KG1 (cell line): ENCODE measurements at regions not wholly inside any gene's neighbourhood (a gene's known extent, or its start where the extent isn't known, plus 50 kb on each side); places are given as distances from the start of the nearest gene placed in this dataset.
"Not testable (repeated sequence)": the region's sequence is repeated elsewhere in the genome, so short reads cannot be mapped to it uniquely, and the experiment has no call there.

Source experiments
- DNase-seq: peaks from one replicate; lab custom pipeline; 2025; lab: John Stamatoyannopoulos, UW

GRCh38 chr15:53126144-53126543 lies 336.0 kb upstream of the ONECUT1 start:
- DNase-seq, result no peak

- DNase-seq, result no peak
Measured at GRCh38 chr15:53122818-53123217, 332.7 kb upstream of the ONECUT1 start.

GRCh38 chr15:53116915-53117314 lies 326.8 kb upstream of the ONECUT1 start:
- DNase-seq, result not testable (repeated sequence)

- no peak for DNase-seq
Measured at GRCh38 chr15:53116169-53116568, 326.0 kb upstream of the ONECUT1 start.

GRCh38 chr15:53115563-53115962 lies 325.4 kb upstream of the ONECUT1 start:
- no peak for DNase-seq

GRCh38 chr15:53114960-53115359 lies 324.8 kb upstream of the ONECUT1 start:
- DNase-seq, result no peak

GRCh38 chr15:53110999-53111398 lies 320.9 kb upstream of the ONECUT1 start:
- DNase-seq, result no peak

GRCh38 chr15:53108319-53108718 lies 318.2 kb upstream of the ONECUT1 start:
- DNase-seq, result no peak

GRCh38 chr15:53107855-53108254 lies 317.7 kb upstream of the ONECUT1 start:
- DNase-seq, result no peak

- DNase-seq, result no peak
Measured at GRCh38 chr15:53106505-53107286, 316.6 kb upstream of the ONECUT1 start.

- no peak for DNase-seq
Measured at GRCh38 chr15:53102483-53102882, 312.3 kb upstream of the ONECUT1 start.

- no peak for DNase-seq
Measured at GRCh38 chr15:53080484-53080883, 290.3 kb upstream of the ONECUT1 start.

- DNase-seq, result no peak
Measured at GRCh38 chr15:53074221-53074620, 284.1 kb upstream of the ONECUT1 start.

- DNase-seq, result peak; percentile 1
Measured at GRCh38 chr15:53072077-53072476, 281.9 kb upstream of the ONECUT1 start.

- DNase-seq, result no peak
Measured at GRCh38 chr15:53068636-53069035, 278.5 kb upstream of the ONECUT1 start.

GRCh38 chr15:53059273-53060043 lies 269.3 kb upstream of the ONECUT1 start:
- no peak for DNase-seq

- no peak for DNase-seq
Measured at GRCh38 chr15:53046153-53046790, 256.1 kb upstream of the ONECUT1 start.

- no peak for DNase-seq
Measured at GRCh38 chr15:53038655-53038941, 248.5 kb upstream of the ONECUT1 start.

- DNase-seq, result no peak
Measured at GRCh38 chr15:53037904-53038654, 247.9 kb upstream of the ONECUT1 start.

- DNase-seq, result no peak
Measured at GRCh38 chr15:53036641-53037040, 246.5 kb upstream of the ONECUT1 start.

- DNase-seq, result no peak
Measured at GRCh38 chr15:53034767-53035245, 244.7 kb upstream of the ONECUT1 start.

- no peak for DNase-seq
Measured at GRCh38 chr15:53033709-53034108, 243.6 kb upstream of the ONECUT1 start.
